ENCODE measurements at regions not wholly inside any gene's neighbourhood (a gene's known extent, or its start where the extent isn't known, plus 50 kb on each side); places are given as distances from the start of the nearest gene placed in this dataset.

DNA sequence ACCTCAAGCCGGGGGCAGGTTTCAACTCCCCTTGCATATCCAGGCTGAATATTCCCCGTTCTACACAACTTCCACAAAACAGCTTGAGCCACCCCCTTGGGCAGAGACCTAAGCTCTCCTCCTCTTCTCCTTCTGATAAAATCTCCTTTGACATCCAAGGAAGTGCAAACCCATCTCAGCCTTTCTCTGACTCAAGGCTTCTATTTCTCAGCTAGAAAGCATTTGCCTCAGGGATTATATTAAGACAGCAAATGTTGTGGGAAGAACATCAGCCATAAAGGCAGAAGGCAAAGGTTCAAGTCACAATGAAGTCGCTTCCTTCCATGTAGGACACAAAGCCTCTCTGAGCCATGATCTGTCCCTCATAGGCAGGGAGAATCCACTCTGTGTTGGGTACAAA lies 386.6 kb upstream of the ARID1B start:
- DNase-seq (ENCODE audit: extremely low read depth in 1 of 2, low read depth in 1 of 2), result no peak

DNA sequence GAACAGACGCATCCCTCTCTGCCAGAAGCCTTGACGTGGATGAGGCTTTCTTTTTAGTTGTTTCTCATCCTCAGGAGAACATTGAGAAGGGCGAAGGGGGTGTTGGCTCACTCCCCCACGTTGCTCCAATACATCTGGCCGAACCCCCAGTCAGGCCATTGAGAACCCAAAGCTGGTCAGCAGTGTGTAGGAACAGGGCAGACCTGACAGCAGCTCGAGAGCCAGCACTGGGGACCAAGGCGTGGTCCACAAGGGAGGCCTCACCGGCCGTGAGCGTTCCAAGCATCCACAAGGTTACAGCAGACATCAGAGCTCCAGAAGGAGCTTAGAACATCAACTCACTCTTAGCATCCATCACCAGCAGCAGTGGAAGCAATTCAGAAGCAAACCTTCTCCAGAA lies 387.9 kb upstream of the ARID1B start:
- no peak for DNase-seq (ENCODE audit: extremely low read depth in 1 of 2, low read depth in 1 of 2)

DNA sequence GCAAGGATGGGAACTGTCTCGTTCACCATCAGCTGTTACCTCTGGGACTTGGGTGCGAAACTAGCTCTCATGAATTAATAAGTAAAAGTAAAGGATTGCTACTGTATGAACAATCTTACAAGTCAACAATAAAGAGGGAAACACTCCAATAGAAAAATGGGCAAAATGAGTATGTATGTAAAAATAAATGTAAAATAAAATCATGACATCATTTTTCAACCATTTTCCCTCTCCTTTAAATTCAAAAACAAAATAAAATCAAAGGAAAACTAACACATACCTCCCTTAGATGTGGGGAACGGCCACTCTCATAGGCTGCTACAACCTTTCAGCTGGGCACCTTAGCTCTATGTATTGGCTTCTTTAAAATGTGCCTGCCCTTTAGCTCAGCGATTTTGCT lies 389.7 kb upstream of the ARID1B start:
- no peak for DNase-seq (ENCODE audit: extremely low read depth in 1 of 2, low read depth in 1 of 2)

DNA sequence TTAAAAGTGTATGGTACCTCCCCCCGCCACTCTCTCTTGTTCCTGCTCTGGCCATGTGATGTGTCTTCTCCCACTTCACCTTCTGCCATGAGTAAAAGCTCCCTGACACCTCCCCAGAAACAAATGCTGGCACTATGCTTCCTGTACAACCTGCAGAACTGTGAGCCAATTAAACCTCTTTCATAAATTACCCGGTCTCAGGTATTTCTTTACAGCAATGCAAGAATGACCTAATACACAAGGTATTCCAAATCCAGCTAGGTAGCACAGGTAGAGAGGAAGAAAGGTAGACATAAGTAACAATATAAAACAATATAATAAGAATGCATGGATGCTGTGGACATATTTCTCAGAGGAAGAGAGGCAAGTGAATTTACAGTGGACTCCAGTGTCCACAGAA lies 394.1 kb upstream of the ARID1B start:
- no peak for DNase-seq (ENCODE audit: extremely low read depth in 1 of 2, low read depth in 1 of 2)

DNA sequence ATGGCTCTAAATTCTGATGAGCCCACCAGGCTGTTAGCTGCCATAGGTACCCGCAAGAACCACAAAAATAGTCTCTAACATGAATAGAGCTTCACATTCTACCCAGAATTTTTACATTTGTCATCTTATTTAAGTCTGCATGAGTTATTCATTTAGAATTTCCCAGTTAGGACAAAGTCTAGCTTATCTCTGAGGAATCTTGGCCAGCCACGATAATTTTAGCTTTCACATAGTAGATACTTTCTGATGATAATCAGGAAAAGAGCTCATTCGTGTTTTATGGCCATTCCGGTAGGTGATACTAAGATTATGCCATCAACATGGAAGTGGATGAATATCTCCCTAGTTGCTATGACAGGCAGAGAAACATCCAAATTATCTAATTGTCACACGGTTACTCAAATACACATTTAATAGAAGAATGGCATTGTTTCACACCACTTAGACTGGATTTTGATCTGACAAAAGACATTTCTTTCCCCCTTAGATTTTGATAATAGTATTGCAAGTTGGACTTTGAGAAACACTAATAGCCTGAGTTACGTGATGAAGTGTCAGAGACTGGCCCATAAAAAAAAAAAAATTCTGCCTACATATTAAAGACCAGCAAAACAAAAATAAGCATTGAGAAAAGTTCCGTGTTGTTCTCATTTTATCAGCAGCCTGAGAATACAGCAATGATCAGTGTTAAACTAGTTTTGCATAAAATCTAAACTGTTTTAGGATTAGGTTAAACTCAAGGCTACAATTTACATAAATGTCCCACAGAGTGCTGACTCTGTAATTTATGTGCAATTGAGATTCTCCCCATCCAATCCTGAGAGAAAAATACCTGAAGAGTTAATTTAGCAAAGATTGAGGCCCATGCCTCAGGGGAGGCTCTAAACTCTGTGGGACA lies 397.5 kb upstream of the ARID1B start:
- no peak for DNase-seq (ENCODE audit: extremely low read depth in 1 of 2, low read depth in 1 of 2)

DNA sequence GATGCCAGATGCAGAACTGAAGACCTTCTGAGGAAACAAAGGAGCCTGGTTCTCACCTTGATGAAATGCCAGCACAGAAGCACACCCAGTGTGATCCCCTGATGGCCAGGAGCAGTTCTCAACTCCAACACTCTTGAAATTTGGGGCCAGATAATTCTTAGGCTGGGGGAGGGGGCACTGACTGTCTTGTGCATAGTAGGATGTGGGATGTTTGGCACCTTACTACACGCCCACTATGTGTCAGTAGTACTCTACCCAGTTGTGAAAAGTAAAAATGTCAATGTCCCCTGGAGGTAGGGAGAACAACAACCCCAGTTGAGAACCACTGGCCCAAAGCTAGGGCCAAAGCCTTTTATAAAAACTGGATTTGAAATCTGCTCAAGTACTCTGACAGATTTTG lies 398.3 kb upstream of the ARID1B start:
- DNase-seq (ENCODE audit: extremely low read depth in 1 of 2, low read depth in 1 of 2), result no peak

DNA sequence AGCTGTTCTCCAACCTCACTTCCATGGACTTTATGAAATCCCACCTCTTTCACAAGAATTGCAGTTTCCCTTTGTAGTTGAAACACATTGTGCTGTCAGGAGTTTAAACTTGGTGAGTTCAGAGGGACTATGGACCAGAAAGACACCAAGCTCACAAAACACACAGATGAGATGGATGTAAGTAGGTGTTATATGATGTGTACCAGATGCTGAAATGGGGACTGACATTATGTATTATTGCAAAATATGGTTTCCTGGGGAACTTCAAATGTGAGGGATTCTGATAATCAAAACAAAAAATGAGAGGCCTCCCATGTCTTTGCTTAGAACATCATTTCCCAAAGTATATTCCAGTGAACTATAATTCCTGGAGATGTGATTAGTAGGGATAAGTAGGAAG lies 401.1 kb upstream of the ARID1B start:
- no peak for DNase-seq (ENCODE audit: extremely low read depth in 1 of 2, low read depth in 1 of 2)

DNA sequence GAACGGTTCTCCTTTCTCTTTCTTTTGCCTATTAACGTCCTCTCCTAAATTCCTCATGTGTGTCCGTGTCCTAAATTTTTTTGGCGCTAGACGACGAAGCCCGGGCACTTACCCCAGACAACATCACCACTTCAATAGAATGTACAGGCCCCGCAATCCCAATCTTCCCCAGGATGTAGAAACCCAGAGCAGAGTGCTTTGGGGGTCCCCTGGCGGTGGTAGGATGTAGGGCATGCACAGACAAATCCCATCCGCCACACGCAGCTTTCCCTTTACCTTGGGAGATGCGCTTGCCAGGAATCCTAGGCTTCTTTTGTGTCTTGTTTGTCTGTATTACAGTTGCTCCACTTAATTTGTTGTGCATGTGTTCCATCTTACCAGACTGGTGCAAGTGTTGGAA lies 417.3 kb upstream of the ARID1B start:
- DNase-seq (ENCODE audit: extremely low read depth in 1 of 2, low read depth in 1 of 2), result no peak

DNA sequence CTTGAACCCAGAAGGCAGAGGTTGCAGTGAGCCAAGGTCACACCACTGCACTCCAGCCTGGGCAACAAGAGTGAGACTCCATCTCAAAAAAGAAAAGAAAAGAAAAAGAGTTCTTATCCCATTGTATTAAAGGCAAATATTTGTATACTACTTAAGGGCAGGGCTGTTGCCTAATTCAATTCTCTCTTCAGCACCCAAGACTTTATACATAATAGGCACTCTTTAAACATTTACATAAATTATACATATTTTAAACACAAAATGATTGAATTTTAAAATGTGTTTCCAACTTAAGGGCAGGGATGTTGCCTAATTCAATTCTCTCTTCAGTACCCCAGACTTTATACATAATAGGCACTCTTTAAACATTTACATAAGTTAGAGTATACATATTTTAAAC lies 424.3 kb upstream of the ARID1B start:
- no peak for DNase-seq (ENCODE audit: extremely low read depth in 1 of 2, low read depth in 1 of 2)

DNA sequence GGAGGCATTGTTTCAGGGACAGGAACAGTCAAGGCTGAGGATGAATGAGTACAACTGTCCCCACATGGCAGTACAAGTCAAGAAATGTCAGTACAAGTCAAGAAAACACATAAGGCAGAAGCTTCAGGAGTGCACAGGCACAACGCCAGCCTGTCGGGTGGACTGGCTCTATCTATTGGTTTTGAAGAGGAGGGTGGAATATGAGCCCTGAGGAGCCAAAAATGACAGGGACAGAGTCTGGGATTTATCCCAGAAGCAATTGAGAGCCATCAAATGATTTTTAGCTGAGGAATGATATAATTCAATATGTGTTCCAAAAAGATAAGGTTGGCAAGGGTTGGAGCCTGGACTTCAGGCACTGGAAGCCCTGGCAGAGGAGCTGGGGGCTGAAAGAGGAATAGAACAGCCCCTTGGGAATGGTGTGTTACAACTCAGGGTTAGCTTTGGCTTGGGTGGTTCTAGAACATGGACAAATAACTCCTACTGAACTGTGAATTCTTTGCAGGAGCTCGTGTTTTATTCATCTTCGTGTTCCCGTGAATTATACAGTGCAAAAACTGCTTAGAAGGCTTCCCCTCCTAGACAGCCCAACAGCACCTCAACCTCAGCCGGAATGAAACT lies 425.7 kb upstream of the ARID1B start:
- no peak for DNase-seq (ENCODE audit: extremely low read depth in 1 of 2, low read depth in 1 of 2)

DNA sequence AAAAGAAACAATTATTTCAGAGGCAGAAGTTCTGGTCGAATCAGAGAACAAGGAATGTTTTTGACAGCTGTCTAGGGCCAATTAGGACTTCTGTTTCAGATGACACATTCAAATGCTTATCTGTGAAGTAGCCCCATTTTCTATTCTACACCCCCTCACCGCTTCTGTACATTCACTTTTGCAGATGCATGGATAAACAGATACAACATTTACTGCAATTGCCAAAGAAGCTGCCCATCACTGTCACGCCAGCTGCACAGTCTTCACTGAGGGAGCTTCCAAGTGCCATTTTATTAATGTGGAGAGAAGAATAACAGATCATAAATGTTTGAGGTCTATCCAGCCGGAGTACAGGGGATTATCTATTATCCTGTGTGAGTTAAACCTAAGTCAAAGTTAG lies 426.8 kb upstream of the ARID1B start:
- no peak for DNase-seq (ENCODE audit: extremely low read depth in 1 of 2, low read depth in 1 of 2)

DNA sequence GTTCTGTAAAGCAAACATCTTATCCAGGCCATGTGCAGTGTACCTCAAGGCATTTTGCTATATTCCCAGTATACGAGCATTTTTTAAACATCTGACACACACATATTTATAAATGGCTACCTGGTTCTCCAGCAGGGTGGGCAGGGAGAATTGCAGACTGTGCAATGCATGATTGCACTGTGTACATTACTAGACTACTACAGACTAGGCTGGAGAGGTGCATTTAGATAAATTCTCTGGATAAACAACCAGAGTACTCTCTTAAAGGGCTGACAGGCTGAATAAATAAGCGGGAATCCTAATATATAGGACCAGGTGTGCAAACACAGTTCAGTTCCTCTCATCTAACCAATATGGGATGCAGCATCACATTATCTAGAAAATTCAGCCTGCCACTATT lies 428.3 kb upstream of the ARID1B start:
- DNase-seq (ENCODE audit: extremely low read depth in 1 of 2, low read depth in 1 of 2), result no peak

DNA sequence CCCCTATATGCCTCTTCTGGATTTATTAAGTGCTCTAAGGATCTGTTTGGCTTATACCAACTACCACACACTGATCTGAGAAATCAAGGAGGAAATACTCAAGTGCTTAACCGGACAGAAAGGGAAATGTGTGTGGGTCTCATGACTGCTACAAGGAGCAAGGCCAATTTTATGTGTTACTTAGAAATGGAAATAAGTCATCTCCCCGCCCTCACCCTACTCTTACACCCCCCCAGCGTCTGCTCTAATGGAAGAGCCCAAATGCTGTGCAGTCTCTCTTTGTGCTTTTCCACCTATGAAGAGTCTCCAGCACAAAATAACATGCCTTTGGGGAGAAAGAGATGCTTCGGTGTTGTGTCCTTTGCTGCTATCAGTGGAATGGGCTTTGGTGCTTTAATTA lies 428.8 kb upstream of the ARID1B start:
- no peak for DNase-seq (ENCODE audit: extremely low read depth in 1 of 2, low read depth in 1 of 2)

DNA sequence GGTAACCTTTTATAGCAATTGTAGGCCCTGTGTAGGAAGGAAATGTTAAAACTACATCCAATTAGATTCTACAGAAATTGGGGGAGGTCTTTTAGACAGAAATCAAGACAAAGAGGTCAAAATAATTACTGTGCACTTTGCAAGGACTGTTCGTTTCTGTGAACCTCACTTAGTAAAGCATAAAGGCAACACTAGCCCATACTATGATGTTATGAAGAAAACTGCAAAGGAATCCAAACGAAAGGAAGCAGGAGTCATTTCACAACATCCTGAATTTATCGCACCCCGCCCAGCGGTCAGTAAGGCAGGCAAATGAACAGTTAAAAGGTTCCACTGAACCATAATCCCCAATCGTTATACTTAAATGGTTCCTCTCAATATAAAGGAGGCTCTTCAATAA lies 429.5 kb upstream of the ARID1B start:
- DNase-seq (ENCODE audit: extremely low read depth in 1 of 2, low read depth in 1 of 2), result no peak

DNA sequence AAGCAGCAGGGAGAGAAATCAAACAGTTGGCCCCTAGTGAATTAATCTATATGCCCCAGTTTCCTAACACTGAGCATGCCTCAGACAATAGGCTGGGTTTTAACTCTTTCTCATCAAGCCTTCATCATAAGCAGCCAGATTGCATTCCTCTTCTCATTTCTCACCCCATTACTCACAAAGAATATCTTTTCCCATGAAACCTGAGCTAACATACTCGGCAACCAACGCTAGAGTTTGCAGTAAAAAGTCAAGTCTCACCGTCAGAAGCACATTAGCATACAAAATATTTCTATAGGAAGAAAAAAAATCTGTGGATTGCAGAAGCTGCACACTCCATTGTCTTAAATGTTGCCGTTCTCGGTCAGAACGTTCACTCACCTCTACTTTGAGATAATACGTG lies 429.9 kb upstream of the ARID1B start:
- DNase-seq (ENCODE audit: extremely low read depth in 1 of 2, low read depth in 1 of 2), result no peak

DNA sequence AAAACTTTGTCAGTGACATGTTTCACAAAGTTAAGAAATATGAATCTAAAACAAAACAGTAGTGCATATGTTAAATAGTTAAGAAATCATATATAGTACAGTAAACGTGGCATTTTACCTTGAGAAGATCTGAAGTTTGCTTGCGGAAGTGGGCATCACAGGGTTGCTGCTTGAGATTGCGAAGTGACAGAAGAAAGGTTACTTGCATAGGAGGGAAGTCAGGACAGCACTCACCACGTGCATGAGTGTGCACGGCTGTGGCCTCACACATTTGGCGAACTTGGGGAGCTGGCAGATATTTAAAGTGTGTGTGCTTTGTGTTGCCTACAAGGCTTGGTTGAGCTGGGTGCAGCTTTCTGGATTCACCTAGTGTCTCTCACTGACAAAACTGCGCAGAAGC lies 431.5 kb upstream of the ARID1B start:
- no peak for DNase-seq (ENCODE audit: extremely low read depth in 1 of 2, low read depth in 1 of 2)

DNA sequence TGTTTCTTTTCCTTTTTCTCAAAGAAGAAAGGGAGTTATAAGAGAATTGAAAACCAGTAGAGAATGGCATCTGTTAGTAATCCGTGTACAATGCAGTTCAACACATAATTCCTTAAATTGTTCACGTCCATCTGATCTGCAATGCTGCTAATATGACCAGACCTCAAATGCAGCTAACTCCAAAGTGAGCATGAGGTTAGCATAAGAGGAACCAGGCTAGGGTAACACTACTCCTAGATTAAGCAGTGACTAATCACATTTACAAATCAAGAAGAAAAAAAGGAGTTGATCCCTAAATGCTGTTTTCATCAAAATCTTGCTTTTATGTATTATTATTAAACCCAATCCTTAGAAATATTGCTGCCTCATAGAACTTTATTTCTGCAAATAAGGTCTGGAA lies 432.7 kb upstream of the ARID1B start:
- no peak for DNase-seq (ENCODE audit: extremely low read depth in 1 of 2, low read depth in 1 of 2)

DNA sequence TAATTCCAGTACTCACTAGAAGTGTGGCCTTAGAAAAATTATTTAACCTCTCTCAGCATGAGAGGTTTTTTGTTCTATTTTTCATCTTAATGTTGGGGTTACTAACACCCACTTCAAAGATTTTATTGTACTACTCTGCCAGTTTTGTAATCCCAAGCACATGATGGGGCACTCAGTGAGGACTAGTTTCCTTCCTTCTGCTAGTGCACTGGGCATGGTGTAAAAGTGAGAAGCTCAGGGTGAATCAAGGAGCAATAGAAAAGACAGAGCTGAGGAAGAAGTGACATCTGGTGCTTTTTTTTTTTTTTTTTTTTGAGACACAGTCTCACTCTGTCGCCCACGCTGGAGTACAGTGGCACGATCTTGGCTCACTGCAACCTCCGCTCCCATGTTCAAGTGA lies 439.4 kb upstream of the ARID1B start:
- DNase-seq (ENCODE audit: extremely low read depth in 1 of 2, low read depth in 1 of 2), result no peak

DNA sequence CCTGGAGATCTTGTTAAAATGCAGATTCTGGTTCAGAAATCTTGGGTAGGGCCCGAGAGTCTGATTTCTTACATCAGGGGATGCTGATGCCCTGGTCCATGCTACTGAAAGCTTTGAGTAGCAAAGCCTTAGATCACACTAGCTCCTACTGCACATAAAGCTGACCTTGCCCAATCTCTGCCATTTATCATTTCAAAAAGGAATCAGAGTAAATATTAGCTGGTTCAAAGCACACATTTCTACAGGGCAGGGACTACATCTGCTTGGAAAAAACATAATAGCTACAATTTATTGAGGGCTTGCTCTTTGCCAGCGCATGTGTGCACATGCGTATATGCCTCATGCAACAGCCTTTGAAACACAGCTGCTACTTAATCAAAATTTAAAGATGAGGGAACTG lies 440.4 kb upstream of the ARID1B start:
- DNase-seq (ENCODE audit: extremely low read depth in 1 of 2, low read depth in 1 of 2), result no peak

DNA sequence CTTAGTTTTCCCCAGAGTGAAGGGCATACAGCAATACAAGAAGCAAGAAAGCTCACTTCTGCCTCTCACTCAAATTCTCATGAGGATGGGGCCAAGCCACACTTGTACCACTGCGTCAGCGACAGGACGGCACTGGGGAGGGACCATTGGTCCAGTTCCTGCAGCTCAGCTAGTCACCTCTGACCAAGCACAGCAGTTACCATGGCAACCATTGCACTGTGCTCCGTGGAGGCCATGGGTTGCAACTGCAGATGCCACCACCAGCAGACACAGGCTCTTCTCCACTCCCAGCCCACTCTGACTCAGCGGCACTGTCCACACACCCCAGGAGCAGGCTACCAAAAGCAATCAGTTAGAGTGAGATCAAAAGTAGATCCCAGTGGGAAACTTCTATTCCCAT lies 441.1 kb upstream of the ARID1B start:
- DNase-seq (ENCODE audit: extremely low read depth in 1 of 2, low read depth in 1 of 2), result no peak

DNA sequence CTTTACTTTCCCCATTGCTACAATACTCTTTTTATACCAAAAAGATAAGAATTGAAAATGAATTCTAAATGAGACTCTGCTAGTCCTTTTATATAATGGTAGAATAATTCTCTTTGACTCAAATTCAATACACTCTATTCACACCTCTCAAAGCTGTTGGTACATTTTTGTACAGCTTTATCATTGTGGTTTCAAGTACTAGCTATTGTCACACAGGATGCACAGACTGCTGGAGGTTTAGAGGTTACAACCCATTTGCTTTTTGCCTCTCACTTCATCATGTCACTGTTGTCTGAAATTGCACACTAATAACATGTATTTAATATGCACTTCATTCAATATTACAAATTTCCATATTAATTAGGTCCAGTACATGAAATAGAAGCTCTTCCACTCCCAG lies 442.2 kb upstream of the ARID1B start:
- DNase-seq (ENCODE audit: extremely low read depth in 1 of 2, low read depth in 1 of 2), result no peak

DNA sequence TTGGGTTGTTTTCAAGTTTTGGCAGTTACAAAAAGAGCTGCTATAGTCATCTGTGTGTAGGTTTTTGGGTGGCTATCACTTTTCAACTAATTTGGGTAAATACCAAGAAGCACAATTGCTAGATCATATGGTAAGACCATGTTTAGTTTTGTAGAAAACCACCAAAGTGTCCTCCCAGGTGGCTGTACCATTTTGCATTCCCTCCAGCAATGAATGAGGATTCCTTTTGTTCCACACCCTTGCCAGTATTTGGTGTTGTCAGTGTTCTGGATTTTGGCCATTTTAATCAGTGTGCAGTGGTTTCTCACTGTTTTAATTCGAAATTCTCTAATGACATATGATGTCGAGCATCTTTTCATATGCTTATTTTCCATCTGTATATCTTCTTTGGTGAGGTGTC lies 457.5 kb upstream of the ARID1B start:
- DNase-seq (ENCODE audit: extremely low read depth in 1 of 2, low read depth in 1 of 2), result no peak
